Suprapubic skin (tissue), 4 donors: ENCODE measurements at regions not wholly inside any gene's neighbourhood (a gene's known extent, or its start where the extent isn't known, plus 50 kb on each side); places are given as distances from the start of the nearest gene placed in this dataset.

Experiments used
- DNase-seq, 2 donors: peaks; one replicate each; pipeline ENCODE4 v3.0.0-alpha.2; 2019; ENCODE audit warnings: low spot score in 2 of 2
- H3K27ac ChIP-seq: fragments of 200-600 bp; sonication (generic); one replicate; pipeline ENCODE4 v1.5.1; 2019
- H3K27me3 ChIP-seq: fragments of 200-600 bp; sonication (generic); one replicate; pipeline ENCODE4 v1.5.1; 2019
- H3K36me3 ChIP-seq: fragments of 200-600 bp; sonication (generic); one replicate; pipeline ENCODE4 v1.5.1; 2019
- H3K4me1 ChIP-seq: fragments of 200-600 bp; sonication (generic); one replicate; pipeline ENCODE4 v1.5.1; 2019
- H3K4me3 ChIP-seq: fragments of 200-600 bp; sonication (generic); one replicate; pipeline ENCODE4 v1.5.1; 2019; ENCODE audit warnings: mild to moderate bottlenecking
- H3K9me3 ChIP-seq: fragments of 200-600 bp; sonication (generic); one replicate; pipeline ENCODE4 v1.5.1; 2019
- CTCF ChIP-seq, 2 donors: fragments of 200-600 bp in 1 of 2; fragments of 450-650 bp in 1 of 2; sonication (generic) in 1 of 2; IDR thresholded peaks; one replicate each; pipeline ENCODE4 v1.5.1; 2016 to 2019; ENCODE audit warnings: antibody characterized with exemption in 2 of 2, mild to moderate bottlenecking in 1 of 2, moderate library complexity in 1 of 2
- EP300 ChIP-seq: sonication (generic); formaldehyde crosslinking; IDR thresholded peaks from one replicate; pipeline ENCODE4 v1.6.1; 2017; ENCODE audit warnings: antibody characterized with exemption
- POLR2A ChIP-seq, 2 donors: fragments of 450-650 bp; IDR thresholded peaks; one replicate each; pipeline ENCODE4 v1.6.1; 2017; ENCODE audit warnings: antibody characterized with exemption in 2 of 2, mild to moderate bottlenecking in 2 of 2, moderate library complexity in 2 of 2
- POLR2AphosphoS5 ChIP-seq, 3 donors: sonication (generic); formaldehyde crosslinking; IDR thresholded peaks; one replicate each; pipeline ENCODE4 v1.6.1; 2017; ENCODE audit warnings: antibody characterized with exemption in 3 of 3
- WGBS: methylation state at CpG from one replicate; pipeline ENCODE4 v1.1.5; 2018; 5-methylcytosine and 5-hydroxymethylcytosine counted together

- Histone ChIP-seq H3K4me1 (no peaks in the 10 kb centered on the region), H3K27me3 (peaks cover 3% of the 10 kb centered on the region), H3K27ac (no peak overlapping the region), H3K9me3 (peaks cover 4% of the 10 kb centered on the region), H3K36me3 (no peaks in the 10 kb centered on the region), H3K4me3 (no peak overlapping the region)
- no peak for DNase-seq
- TF ChIP-seq POLR2A (IDR thresholded peaks at IDR 0.05) = no peak
- no peak for TF ChIP-seq CTCF (IDR thresholded peaks at IDR 0.05)
- TF ChIP-seq EP300 = no peak
- TF ChIP-seq POLR2AphosphoS5 (IDR thresholded peaks at IDR 0.05) = no peak
- 64% methylated on average over 2 of the region's 2 CpGs for whole genome bisulfite sequencing
Measured at GRCh38 chr1:29424266-29424665, 187.9 kb downstream of the PTPRU start.

GRCh38 chr1:29420202-29420601 is 183.9 kb downstream of the PTPRU start:
- TF ChIP-seq CTCF (IDR thresholded peaks at IDR 0.05) (no peak), EP300 (no peak), POLR2AphosphoS5 (IDR thresholded peaks at IDR 0.05) (no peak), POLR2A (IDR thresholded peaks at IDR 0.05) (no peak)
- H3K4me1 ChIP-seq = no peaks in the 10 kb centered on the region
- peaks cover 11% of the 10 kb centered on the region for H3K27me3 ChIP-seq
- 67% methylated on average over 2 of the region's 2 CpGs for WGBS
- H3K4me3 ChIP-seq = no peak overlapping the region
- DNase-seq = no peak
- no peak overlapping the region for H3K27ac ChIP-seq
- H3K9me3 ChIP-seq = peaks cover 4% of the 10 kb centered on the region
- H3K36me3 ChIP-seq = no peaks in the 10 kb centered on the region

DNA sequence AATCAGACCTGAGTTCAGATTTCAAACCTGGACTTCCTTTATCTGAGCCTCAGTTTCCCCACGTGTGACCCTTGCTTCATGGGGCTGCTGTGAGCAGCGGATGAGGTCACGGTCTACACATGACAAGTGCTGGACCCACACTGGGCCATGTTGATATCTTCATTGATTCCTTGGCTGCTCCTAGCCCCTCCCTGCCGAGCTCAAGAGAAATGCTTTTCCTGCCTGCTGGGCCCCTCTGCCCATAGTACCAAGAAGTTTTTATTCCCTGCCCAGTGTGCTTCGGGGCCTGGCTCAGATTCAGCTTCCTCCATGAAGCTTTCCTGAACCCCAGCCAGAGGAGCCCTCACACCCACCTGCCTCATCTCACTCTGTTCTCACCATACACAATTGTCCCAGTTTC is 181.6 kb downstream of the PTPRU start:
- H3K4me1 ChIP-seq = no peaks in the 10 kb centered on the region
- H3K27me3 ChIP-seq = peaks cover 17% of the 10 kb centered on the region
- DNase-seq = no peak
- no peaks in the 10 kb centered on the region for H3K36me3 ChIP-seq
- TF ChIP-seq CTCF (IDR thresholded peaks at IDR 0.05) = no peak
- no peak for TF ChIP-seq POLR2AphosphoS5 (IDR thresholded peaks at IDR 0.05)
- no peak for TF ChIP-seq POLR2A (IDR thresholded peaks at IDR 0.05)
- no peak for TF ChIP-seq EP300
- no peak overlapping the region for H3K27ac ChIP-seq
- WGBS = 81% methylated on average over 5 of the region's 5 CpGs
- H3K4me3 ChIP-seq = no peak overlapping the region
- peaks cover 4% of the 10 kb centered on the region for H3K9me3 ChIP-seq

DNA sequence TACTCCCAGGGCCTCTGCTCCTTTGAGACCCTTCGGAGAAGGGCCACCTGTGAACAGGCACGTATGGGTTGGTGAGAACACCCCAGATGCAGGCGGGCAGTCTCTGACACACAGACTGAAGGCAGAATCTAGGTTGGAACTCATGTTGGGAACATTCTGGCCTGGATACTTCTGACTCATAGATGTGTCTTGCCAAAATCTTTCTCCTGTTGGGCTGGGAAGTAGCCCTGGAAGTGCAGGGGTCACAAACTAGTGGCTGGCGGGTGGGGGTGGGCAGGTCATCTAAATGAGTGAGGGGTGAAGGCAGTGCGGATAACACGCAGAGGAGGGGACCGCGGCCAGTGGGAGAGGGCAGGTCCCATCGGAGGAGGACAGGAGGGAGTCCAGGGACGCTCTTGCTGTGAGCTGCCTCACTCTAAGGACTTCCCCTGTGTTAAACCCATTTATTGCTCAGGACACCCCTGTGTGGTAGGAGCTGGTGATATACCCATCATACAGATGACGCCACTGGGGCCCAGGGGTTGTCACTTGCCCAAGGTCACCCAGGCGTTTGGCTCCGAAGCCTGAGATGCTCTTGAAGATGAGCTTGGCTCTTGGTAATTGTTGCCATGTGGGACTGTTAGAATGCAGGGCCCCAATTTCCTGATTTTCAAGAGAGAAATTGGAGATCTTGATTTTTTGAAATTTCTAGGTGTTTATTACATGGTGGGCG is 181.0 kb downstream of the PTPRU start:
- WGBS = 79% methylated on average over 14 of the region's 14 CpGs
- H3K27ac ChIP-seq = no peak overlapping the region
- no peaks in the 10 kb centered on the region for H3K4me1 ChIP-seq
- no peaks in the 10 kb centered on the region for H3K36me3 ChIP-seq
- no peak overlapping the region for H3K4me3 ChIP-seq
- peaks cover 4% of the 10 kb centered on the region for H3K9me3 ChIP-seq
- H3K27me3 ChIP-seq = peaks cover 19% of the 10 kb centered on the region
- no peak for DNase-seq
- TF ChIP-seq CTCF (IDR thresholded peaks at IDR 0.05) (no peak), POLR2AphosphoS5 (IDR thresholded peaks at IDR 0.05) (no peak), POLR2A (IDR thresholded peaks at IDR 0.05) (no peak), EP300 (no peak)

- H3K27ac ChIP-seq = no peak overlapping the region
- no peak for TF ChIP-seq POLR2AphosphoS5 (IDR thresholded peaks at IDR 0.05)
- TF ChIP-seq EP300 = no peak
- TF ChIP-seq CTCF (IDR thresholded peaks at IDR 0.05) = no peak
- TF ChIP-seq POLR2A (IDR thresholded peaks at IDR 0.05) = no peak
- WGBS = 64% methylated on average over 12 of the region's 13 CpGs
- no peak overlapping the region for H3K4me3 ChIP-seq
- DNase-seq = no peak
- peaks cover 4% of the 10 kb centered on the region for H3K9me3 ChIP-seq
- no peaks in the 10 kb centered on the region for H3K4me1 ChIP-seq
- peaks cover 19% of the 10 kb centered on the region for H3K27me3 ChIP-seq
- no peaks in the 10 kb centered on the region for H3K36me3 ChIP-seq
Measured at GRCh38 chr1:29416267-29417146, 180.2 kb downstream of the PTPRU start.
